ENCODE measurements at regions not wholly inside any gene's neighbourhood (a gene's known extent, or its start where the extent isn't known, plus 50 kb on each side); places are given as distances from the start of the nearest gene placed in this dataset.
"Not testable (repeated sequence)": the region's sequence is repeated elsewhere in the genome, so short reads cannot be mapped to it uniquely, and the experiment has no call there.

- no peak for DNase-seq (ENCODE audit: low spot score)
These were observed 60.8 kb downstream of the COPRS start for GRCh38 chr17:31798205-31798724.

GRCh38 chr17:31795941-31796340, 63.1 kb downstream of the COPRS start:
- not testable (repeated sequence) for DNase-seq (ENCODE audit: low spot score)

- DNase-seq (ENCODE audit: low spot score) = no peak
These were observed 64.9 kb downstream of the COPRS start for GRCh38 chr17:31794111-31794510.

- DNase-seq (ENCODE audit: low spot score) = not testable (repeated sequence)
These were observed 65.4 kb downstream of the COPRS start for GRCh38 chr17:31793634-31794033.

DNA sequence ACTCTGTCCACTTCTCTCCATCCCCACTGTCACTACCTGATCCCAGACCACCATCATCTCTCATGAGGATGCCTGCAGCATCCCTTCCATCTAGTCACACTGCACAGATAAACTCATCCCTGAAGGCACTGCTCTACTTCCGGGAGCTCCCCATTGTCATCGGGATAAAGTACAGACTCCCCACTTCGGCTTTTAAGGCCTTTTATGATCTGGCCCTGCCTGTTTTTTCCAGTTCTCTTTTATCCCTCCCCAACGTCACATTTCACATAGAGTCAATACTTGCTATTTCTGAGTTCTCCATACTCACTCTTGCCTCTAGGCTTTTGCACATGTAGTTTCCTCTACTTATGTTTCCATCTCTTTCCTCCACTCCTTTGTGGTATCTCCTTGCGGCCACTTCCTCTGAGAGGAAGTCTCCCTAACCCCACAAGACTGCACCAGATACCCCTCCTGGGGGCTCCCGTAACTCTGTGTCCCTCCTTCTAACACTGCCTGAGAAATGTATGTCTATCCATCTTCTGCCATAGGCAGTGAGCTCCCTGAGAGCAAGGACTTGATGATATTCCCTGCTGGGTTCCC, 66.9 kb downstream of the COPRS start:
- DNase-seq (ENCODE audit: low spot score) = no peak

DNA sequence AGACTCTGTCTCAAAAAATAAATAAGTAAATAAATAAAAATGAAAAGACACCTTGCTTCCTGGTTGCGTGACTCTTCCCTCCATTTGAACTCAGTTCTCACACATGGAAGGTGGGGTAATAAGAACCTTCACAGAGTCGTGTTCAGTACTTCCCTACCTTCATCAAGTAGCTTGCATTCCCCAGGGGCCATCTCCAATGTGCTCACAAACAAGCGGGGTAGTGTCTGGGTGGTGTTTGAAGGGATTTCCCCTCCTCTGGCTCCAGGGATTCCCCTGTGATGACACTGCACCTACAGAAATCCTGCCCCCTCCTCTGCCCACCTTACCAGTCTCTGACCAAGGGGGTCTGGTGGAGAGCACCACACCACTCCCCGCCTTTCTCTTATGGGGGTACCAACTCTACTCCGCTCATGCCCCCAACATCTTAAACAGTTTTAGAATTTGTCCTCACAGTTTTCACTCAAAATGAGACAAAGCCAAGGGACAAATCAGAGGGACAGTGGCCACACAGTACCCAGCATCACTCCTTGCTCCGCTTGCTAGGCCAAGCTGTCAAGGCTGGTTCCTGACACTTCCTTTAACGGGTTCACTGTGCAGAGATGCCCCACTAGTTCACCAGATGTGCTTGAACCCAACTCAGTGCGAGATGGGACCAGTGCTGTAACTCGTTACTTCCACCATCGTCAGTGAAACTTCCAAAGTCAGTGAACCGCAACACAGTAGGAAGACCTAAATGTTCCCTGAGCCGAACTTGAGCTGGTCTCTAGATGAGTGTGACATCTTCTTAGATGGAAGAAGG, 69.1 kb downstream of the COPRS start:
- no peak for DNase-seq (ENCODE audit: low spot score)

- DNase-seq (ENCODE audit: low spot score) = no peak
These were observed 70.1 kb downstream of the COPRS start for GRCh38 chr17:31788956-31789355.

DNA sequence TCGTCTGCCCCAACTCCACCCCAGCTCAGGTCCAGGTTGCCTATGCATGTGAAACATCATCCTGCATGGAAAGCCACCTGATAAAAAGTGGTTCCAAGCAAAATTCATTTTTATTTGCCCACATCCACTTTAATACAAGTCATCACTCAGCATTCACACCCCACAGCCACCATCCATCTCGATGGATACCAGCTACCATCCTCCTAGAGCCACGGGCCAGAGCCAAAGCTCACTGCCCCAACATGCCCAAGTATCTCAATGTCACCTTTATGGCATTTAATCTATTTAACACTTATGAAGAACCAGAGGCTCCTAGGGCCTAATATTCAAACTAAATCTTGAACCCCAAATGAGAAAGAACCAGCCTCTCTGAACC, 70.5 kb downstream of the COPRS start:
- DNase-seq (ENCODE audit: low spot score) = no peak

DNA sequence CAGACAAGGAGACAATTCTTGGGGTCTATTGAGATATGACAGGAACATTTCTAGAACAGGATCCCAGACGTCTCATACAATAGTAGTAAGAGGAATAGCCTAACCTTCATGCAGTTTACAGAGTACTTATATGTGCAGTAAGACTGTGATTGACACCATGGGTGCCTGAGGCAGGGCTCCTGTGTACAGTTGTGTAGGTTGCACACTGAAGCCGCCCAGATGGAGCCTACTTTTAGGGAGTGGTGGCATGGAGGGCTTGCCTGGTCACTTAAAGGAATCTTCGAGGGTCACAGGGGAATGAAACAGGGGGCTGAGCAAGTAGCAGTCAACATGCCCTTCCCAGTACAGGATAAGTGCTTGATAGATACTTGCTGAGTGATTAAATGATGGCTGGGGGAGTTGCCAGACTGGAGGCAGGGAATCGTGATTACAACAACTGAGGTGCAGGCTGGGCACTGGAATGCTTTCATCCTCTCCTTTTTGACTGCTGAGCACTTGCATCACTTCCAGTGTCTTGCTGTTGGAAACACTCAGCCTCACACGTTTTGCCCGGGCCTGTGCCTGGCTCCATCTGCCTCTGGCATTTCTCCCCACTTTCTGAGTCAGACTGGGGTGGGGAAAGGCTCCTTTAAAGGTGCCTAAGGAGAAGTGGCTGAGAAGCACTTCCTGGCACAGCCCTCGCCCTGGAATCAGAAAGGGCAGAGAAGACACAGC, 71.0 kb downstream of the COPRS start:
- DNase-seq (ENCODE audit: low spot score) = no peak

GRCh38 chr17:31786796-31787481, 72.1 kb downstream of the COPRS start:
- no peak for DNase-seq (ENCODE audit: low spot score)

- no peak for DNase-seq (ENCODE audit: low spot score)
These were observed 78.6 kb downstream of the COPRS start for GRCh38 chr17:31780483-31780882.

DNA sequence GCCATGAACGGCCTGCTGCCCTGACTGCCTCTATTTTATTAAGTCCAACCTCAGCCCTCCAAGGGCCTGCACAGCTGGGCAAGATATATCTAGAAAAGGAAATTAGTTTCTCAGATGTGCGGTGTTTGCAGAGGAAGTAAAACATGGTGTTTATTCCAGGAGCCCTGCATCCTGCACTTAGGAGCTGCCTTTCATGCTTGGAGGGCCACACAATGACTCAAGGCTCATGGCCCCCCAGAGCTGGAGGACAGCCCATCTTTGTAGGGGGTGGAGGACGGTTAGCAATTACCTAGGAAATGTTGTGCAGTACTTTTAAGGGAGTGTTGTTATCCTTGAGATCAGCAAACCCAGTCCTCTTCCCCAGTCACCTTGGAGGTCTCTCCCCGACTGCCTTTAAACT, 80.5 kb downstream of the COPRS start:
- DNase-seq (ENCODE audit: low spot score) = no peak

- not testable (repeated sequence) for DNase-seq (ENCODE audit: low spot score)
These were observed 87.7 kb downstream of the COPRS start for GRCh38 chr17:31771328-31771727.

DNA sequence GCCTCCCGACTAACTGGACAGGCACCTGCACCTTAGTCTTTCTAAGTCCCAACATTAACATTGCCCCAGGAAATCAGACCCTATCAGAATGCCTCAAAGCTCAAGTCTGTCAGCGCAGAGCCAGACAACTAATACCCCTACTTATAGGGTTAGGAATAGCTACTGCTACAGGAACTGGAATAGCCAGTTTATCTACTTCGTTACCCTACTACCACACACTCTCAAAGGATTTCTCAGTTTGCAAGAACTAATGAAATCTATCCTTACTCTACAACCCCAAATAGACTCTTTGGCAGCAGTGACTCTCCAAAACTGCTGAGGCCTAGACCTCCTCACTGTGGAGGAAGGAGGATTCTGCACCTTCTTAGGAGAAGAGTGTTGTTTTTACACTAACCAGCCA, 88.5 kb downstream of the COPRS start:
- not testable (repeated sequence) for DNase-seq (ENCODE audit: low spot score)

- not testable (repeated sequence) for DNase-seq (ENCODE audit: low spot score)
These were observed 97.1 kb downstream of the COPRS start for GRCh38 chr17:31761836-31762510.

DNA sequence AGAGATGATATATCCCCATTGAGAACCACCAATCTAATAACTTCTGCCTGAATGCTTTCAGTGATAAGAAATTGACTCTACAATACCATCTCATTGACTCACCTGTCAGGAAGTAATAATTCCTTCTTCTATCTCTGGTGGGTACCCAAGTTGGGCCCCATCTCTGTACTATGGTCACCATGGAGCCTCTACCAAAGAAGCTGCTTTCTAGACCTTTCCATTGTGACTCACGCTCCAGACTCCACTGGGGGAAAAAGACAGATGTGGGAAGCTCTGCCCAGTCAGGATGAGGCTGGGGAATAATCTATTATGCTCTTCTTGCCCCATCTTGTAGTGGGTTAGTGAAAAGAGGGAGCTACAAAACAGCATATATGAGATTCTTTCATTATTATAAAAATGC, 100.4 kb downstream of the COPRS start:
- no peak for DNase-seq (ENCODE audit: low spot score)

- no peak for DNase-seq (ENCODE audit: low spot score)
These were observed 101.9 kb downstream of the COPRS start for GRCh38 chr17:31757097-31757496.

- DNase-seq (ENCODE audit: low spot score) = no peak
These were observed 104.7 kb downstream of the COPRS start for GRCh38 chr17:31754239-31754945.

DNA sequence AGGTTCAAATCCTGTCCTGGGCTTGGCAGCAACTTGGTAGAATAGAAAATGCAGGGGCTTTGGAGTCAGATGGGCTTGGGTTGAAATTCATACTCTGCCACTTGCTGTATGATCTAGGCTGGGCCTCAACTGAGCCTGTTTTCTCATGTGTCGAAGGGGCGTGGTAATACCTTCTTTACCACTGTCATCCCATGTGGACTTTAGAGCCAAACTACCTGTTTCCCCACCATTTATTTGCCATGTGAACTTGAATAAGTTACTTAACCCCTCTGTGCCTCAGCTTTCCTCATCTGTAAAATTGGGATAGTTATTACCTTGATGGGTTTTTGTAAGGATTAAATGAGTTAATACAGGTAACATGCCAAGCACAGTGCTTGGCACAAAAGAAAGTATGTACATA, 106.0 kb downstream of the COPRS start:
- no peak for DNase-seq (ENCODE audit: low spot score)

DNA sequence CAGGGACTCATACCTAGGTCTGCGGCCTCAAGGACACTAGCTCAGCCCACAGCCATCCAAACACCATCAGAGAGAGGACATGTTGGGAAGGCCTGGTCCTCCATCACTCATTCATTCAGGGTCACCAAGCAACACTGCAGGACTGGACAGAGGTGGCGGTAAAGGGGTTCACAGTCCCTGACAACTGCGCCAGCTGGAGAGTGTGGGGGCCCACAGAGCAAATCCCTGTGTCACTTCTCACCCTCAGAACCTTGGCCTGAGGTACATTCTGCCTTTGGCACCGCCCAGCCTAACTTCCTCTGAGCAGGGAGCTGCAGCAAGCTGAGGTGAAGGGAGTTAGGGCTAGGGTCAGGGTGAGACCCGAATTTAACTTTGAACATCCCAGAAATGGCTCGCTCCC, 106.5 kb downstream of the COPRS start:
- DNase-seq (ENCODE audit: low spot score) = no peak

GRCh38 chr17:31750578-31750977, 108.5 kb downstream of the COPRS start:
- no peak for DNase-seq (ENCODE audit: low spot score)

Data from HuH-7 (cell line).